ENCODE measurements at regions not wholly inside any gene's neighbourhood (a gene's known extent, or its start where the extent isn't known, plus 50 kb on each side); places are given as distances from the start of the nearest gene placed in this dataset.

DNA sequence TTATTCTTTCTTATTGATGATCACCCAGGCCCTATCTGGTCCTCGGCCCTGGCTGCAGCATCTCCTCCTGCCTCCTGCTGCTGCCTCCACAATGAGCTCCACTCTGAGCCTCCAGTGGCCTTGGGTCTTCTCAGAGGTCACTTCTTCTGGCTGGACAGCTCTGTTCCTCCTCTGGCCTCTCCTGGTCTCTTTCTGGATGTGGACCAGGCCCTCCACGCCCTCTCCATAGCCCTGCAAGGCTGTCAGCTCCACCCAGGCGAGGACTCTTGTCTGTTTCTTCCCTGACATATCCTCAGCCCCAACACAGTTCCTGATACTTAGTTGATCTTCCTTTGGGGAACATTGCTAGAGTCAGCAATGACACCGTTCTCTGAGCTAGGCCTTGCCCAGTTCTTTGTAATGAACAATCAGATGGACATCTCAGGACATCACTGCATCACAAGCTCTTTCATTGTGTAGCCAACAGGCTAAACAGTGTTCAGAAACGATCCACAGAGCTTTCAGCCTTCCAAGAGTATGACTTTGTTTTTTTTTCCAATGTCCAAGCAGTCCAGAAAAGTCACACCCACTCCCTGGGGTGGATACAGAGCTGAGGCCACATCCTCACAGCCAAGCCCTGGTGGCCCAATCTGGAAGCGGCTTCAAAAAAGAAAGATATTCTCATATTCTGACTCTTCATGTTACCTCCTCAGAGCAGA is 62.5 kb upstream of the DNAH5 start:
- TF ChIP-seq, protein P1, sequence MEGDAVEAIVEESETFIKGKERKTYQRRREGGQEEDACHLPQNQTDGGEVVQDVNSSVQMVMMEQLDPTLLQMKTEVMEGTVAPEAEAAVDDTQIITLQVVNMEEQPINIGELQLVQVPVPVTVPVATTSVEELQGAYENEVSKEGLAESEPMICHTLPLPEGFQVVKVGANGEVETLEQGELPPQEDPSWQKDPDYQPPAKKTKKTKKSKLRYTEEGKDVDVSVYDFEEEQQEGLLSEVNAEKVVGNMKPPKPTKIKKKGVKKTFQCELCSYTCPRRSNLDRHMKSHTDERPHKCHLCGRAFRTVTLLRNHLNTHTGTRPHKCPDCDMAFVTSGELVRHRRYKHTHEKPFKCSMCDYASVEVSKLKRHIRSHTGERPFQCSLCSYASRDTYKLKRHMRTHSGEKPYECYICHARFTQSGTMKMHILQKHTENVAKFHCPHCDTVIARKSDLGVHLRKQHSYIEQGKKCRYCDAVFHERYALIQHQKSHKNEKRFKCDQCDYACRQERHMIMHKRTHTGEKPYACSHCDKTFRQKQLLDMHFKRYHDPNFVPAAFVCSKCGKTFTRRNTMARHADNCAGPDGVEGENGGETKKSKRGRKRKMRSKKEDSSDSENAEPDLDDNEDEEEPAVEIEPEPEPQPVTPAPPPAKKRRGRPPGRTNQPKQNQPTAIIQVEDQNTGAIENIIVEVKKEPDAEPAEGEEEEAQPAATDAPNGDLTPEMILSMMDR (IDR thresholded peaks at IDR 0.05): no peak
- no peak for TF ChIP-seq POLR2A (IDR thresholded peaks at IDR 0.05)

All from Peyer's patch (tissue), 4 donors.